Epithelial cell of prostate (primary cell): ENCODE measurements at regions not wholly inside any gene's neighbourhood (a gene's known extent, or its start where the extent isn't known, plus 50 kb on each side); places are given as distances from the start of the nearest gene placed in this dataset.
A peak's percentile ranks its signal among the peaks of the same experiment; 100 is the strongest.

Source experiments
- DNase-seq: peaks from one replicate; pipeline ENCODE4 v3.0.0-alpha.2; 2011; ENCODE audit warnings: low read depth, low spot score
- H3K27ac ChIP-seq: fragments of 450-650 bp; 2 replicates; pipeline ENCODE4 v1.5.1; 2017; ENCODE audit warnings: mild to moderate bottlenecking

GRCh38 chr12:16415155-16415554, 67.7 kb downstream of the MGST1 start:
- DNase-seq = no peak
- H3K27ac ChIP-seq = no peak overlapping the region

GRCh38 chr12:16417058-16417457, 69.6 kb downstream of the MGST1 start:
- no peak overlapping the region for H3K27ac ChIP-seq
- DNase-seq = no peak

GRCh38 chr12:16421806-16422205, 74.4 kb downstream of the MGST1 start:
- DNase-seq = no peak
- no peak overlapping the region for H3K27ac ChIP-seq

- DNase-seq = no peak
- no peak overlapping the region for H3K27ac ChIP-seq
Measured at GRCh38 chr12:16424531-16424930, 77.1 kb downstream of the MGST1 start.

GRCh38 chr12:16435875-16436554, 88.6 kb downstream of the MGST1 start:
- no peak for DNase-seq
- H3K27ac ChIP-seq = no peak overlapping the region

- DNase-seq = no peak
- no peak overlapping the region for H3K27ac ChIP-seq
Measured at GRCh38 chr12:16437281-16437816, 89.9 kb downstream of the MGST1 start.

GRCh38 chr12:16437926-16438325, 90.5 kb downstream of the MGST1 start:
- no peak for DNase-seq

GRCh38 chr12:16449459-16449858, 102.0 kb downstream of the MGST1 start:
- no peak overlapping the region for H3K27ac ChIP-seq
- no peak for DNase-seq

More at GRCh38 chr12:16437926-16438325, 90.5 kb downstream of the MGST1 start:
- H3K27ac ChIP-seq = no peak overlapping the region

- H3K27ac ChIP-seq = no peak overlapping the region
- no peak for DNase-seq
Measured at GRCh38 chr12:16453319-16453718, 105.9 kb downstream of the MGST1 start.

GRCh38 chr12:16454481-16454880, 107.0 kb downstream of the MGST1 start:
- no peak for DNase-seq
- H3K27ac ChIP-seq = peak overlapping the region; percentile 9

- no peak for DNase-seq
- H3K27ac ChIP-seq = no peak overlapping the region
Measured at GRCh38 chr12:16458521-16459078, 111.2 kb downstream of the MGST1 start.

- no peak for DNase-seq
- H3K27ac ChIP-seq = no peak overlapping the region
Measured at GRCh38 chr12:16467272-16467671, 119.8 kb downstream of the MGST1 start.

GRCh38 chr12:16472631-16473030, 125.2 kb downstream of the MGST1 start:
- no peak for DNase-seq
- peak overlapping the region; percentile 65 for H3K27ac ChIP-seq

- H3K27ac ChIP-seq = peak overlapping the region; percentile 65
Measured at GRCh38 chr12:16473610-16474326, 126.3 kb downstream of the MGST1 start.

GRCh38 chr12:16474801-16475200, 127.4 kb downstream of the MGST1 start:
- no peak overlapping the region for H3K27ac ChIP-seq
- no peak for DNase-seq

More at GRCh38 chr12:16473610-16474326, 126.3 kb downstream of the MGST1 start:
- peak; percentile 18 for DNase-seq

- no peak for DNase-seq
- H3K27ac ChIP-seq = no peak overlapping the region
Measured at GRCh38 chr12:16475521-16475920, 128.1 kb downstream of the MGST1 start.

GRCh38 chr12:16482726-16483125, 123.2 kb downstream of the LMO3 start:
- DNase-seq = no peak

GRCh38 chr12:16492240-16492639, 113.7 kb downstream of the LMO3 start:
- DNase-seq = no peak
- H3K27ac ChIP-seq = no peak overlapping the region

More at GRCh38 chr12:16482726-16483125, 123.2 kb downstream of the LMO3 start:
- H3K27ac ChIP-seq = no peak overlapping the region

GRCh38 chr12:16492820-16493797, 112.9 kb downstream of the LMO3 start:
- no peak for DNase-seq

GRCh38 chr12:16495196-16495595, 110.8 kb downstream of the LMO3 start:
- no peak overlapping the region for H3K27ac ChIP-seq
- DNase-seq = no peak

More at GRCh38 chr12:16492820-16493797, 112.9 kb downstream of the LMO3 start:
- no peak overlapping the region for H3K27ac ChIP-seq
